K562 (cell line): ENCODE measurements at regions not wholly inside any gene's neighbourhood (a gene's known extent, or its start where the extent isn't known, plus 50 kb on each side); places are given as distances from the start of the nearest gene placed in this dataset.

Experiments used
- ATAC-seq: fragments of 200-7000 bp; cut with Tn5 transposase; 3 replicates; pipeline ENCODE4 v1.9.1; 2020; ENCODE audit warnings: moderate library complexity
- BruUV-seq: library from RNA; stranded (reverse); fragments of 400-500 nt; replicated peaks from 2 replicates; lab custom pipeline; 2021; lab: Mats Ljungman, UMichigan
- CTCF ChIA-PET: fragments of 300-600 bp; formaldehyde crosslinking; extraction: SDS; loops from one replicate; lab custom pipeline; 2021; ENCODE audit warnings: low intra/inter-chr PET ratio; lab: Yijun Ruan, JAX
- POLR2A ChIA-PET: fragments of 300-600, 350-650 bp; sonication (Branson Sonifier 250); formaldehyde crosslinking; extraction: SDS; loops from one replicate; lab custom pipeline; 2021; ENCODE audit warnings: antibody characterized with exemption, inconsistent platforms; lab: Yijun Ruan, JAX
- DNase-seq, 4 experiments: peaks; one replicate each; pipeline versions ENCODE4 v3.0.0 to v3.0.0-alpha.2; 2011 to 2018; ENCODE audit warnings: low spot score in 3 of 4, mixed read lengths in 3 of 4; ENCODE audit errors: extremely low read depth in 1 of 4
- FAIRE-seq: peaks from 2 replicates; lab custom pipeline; 2011; peaks lifted over from hg19 to GRCh38; lab: Jason Lieb, UNC
- H2AFZ ChIP-seq: 2 replicates; pipeline ENCODE4 v1.6.0; 2011; ENCODE audit warnings: low read depth, low read length, control low read depth, inconsistent platforms
- H3K27ac ChIP-seq: fragments of 200-600 bp; 3 replicates; pipeline ENCODE4 v1.8.0; 2011; ENCODE audit warnings: low read depth, mild to moderate bottlenecking, control low read depth, inconsistent platforms, low read length, moderate library complexity, mixed read lengths; ENCODE audit errors: extremely low read depth
- H3K27me3 ChIP-seq, 2 experiments: fragments of 300-600 bp in 1 of 2; 2 replicates in 1 of 2; 3 replicates in 1 of 2; pipeline versions ENCODE4 v1.6.0 to v1.8.0; 2011; ENCODE audit warnings: inconsistent platforms in 2 of 2, low read length in 2 of 2, mild to moderate bottlenecking in 1 of 2, mixed read lengths in 1 of 2, moderate library complexity in 1 of 2; ENCODE audit not compliant: control insufficient read depth in 2 of 2, insufficient read depth in 2 of 2
- H3K36me3 ChIP-seq: fragments of 300-600 bp; 3 replicates; pipeline ENCODE4 v1.8.0; 2011; ENCODE audit warnings: mild to moderate bottlenecking, low read length, inconsistent platforms; ENCODE audit not compliant: control insufficient read depth, insufficient read depth
- H3K4me1 ChIP-seq, 2 experiments: fragments of 200-600 bp in 1 of 2; replicated peaks in 1 of 2; 2 replicates in 1 of 2; 3 replicates in 1 of 2; pipeline versions ENCODE4 v1.5.1 to v1.8.0; 2011; ENCODE audit warnings: inconsistent platforms in 2 of 2, low read length in 2 of 2, mild to moderate bottlenecking in 1 of 2, mixed read lengths in 1 of 2, moderate library complexity in 1 of 2; ENCODE audit not compliant: control insufficient read depth in 2 of 2, insufficient read depth in 2 of 2
- H3K4me2 ChIP-seq: 2 replicates; pipeline ENCODE4 v1.6.1; 2011; ENCODE audit warnings: low read length, control low read depth, inconsistent platforms, mixed read lengths; ENCODE audit not compliant: insufficient read depth
- H3K4me3 ChIP-seq: fragments of 200-600 bp; sonication (generic), shearing (Covaris generic); 2 replicates; pipeline ENCODE4 v1.5.1; 2016; ENCODE audit warnings: control low read depth, inconsistent platforms
- H3K79me2 ChIP-seq: fragments of 200-600 bp; 3 replicates; pipeline ENCODE4 v1.8.0; 2011; ENCODE audit warnings: low read length, inconsistent platforms; ENCODE audit not compliant: control insufficient read depth, insufficient read depth
- H3K9ac ChIP-seq, 2 experiments: 2 replicates each; pipeline versions ENCODE4 v1.6.0 to v1.6.1; 2011; ENCODE audit warnings: low read depth in 2 of 2, low read length in 2 of 2, control low read depth in 1 of 2, inconsistent platforms in 1 of 2, mild to moderate bottlenecking in 1 of 2, mixed read lengths in 1 of 2; ENCODE audit not compliant: insufficient read depth in 1 of 2
- H3K9me1 ChIP-seq: one replicate; pipeline ENCODE4 v1.6.0; 2011; ENCODE audit warnings: inconsistent platforms, mild to moderate bottlenecking, low read length, moderate library complexity; ENCODE audit not compliant: control insufficient read depth, insufficient read depth
- H3K9me3 ChIP-seq: replicated peaks from 2 replicates; pipeline ENCODE4 v1.5.1; 2011; ENCODE audit warnings: low read depth, low read length, inconsistent platforms; ENCODE audit not compliant: control insufficient read depth, insufficient read depth
- H4K20me1 ChIP-seq: replicated peaks from 2 replicates; pipeline ENCODE4 v1.6.1; 2011; ENCODE audit warnings: low read length, inconsistent platforms, mixed read lengths; ENCODE audit not compliant: control insufficient read depth, insufficient read depth
- BRF1 ChIP-seq: IDR thresholded peaks from 3 replicates; pipeline ENCODE4 v1.6.1; 2011; ENCODE audit warnings: borderline replicate concordance, mild to moderate bottlenecking; ENCODE audit not compliant: insufficient read length; ENCODE audit errors: extremely low read depth
- E2F4 ChIP-seq: sonication (generic); formaldehyde crosslinking; IDR thresholded peaks from 2 replicates; pipeline ENCODE4 v1.8.0; 2022; ENCODE audit warnings: mild to moderate bottlenecking, low read depth, missing genetic modification reagents
- ELF2 ChIP-seq: fragments of 250-450 bp; sonication (Bioruptor Pico); IDR thresholded peaks from 2 replicates; pipeline ENCODE4 v1.5.0; 2021; ENCODE audit warnings: mild to moderate bottlenecking
- ERF ChIP-seq: fragments of 450-650 bp; formaldehyde crosslinking; IDR thresholded peaks from 2 replicates; pipeline ENCODE4 v1.4.0; 2020; ENCODE audit warnings: mild to moderate bottlenecking, mixed read lengths
- ETV6 ChIP-seq, 3 experiments: fragments of 150-350 bp in 1 of 3; sonication (generic) in 1 of 3; formaldehyde crosslinking in 1 of 3; IDR thresholded peaks; 2 replicates each; pipeline versions ENCODE4 v1.6.1 to v1.8.0; 2014 to 2022; ENCODE audit warnings: borderline replicate concordance in 2 of 3, low read depth in 2 of 3, antibody characterized with exemption in 1 of 3, low read length in 1 of 3, mild to moderate bottlenecking in 1 of 3, missing genetic modification reagents in 1 of 3
- EWSR1 ChIP-seq: fragments of 450-650 bp; IDR thresholded peaks from 2 replicates; pipeline ENCODE4 v1.6.1; 2018; ENCODE audit warnings: borderline replicate concordance, mild to moderate bottlenecking, low read depth, moderate library complexity; ENCODE audit not compliant: partially characterized antibody
- GMEB1 ChIP-seq: fragments of 250-450 bp; sonication (Bioruptor Pico); IDR thresholded peaks from 2 replicates; pipeline ENCODE4 v1.4.0; 2020; ENCODE audit warnings: mild to moderate bottlenecking
- HMGN3 ChIP-seq: IDR thresholded peaks from 2 replicates; pipeline ENCODE4 v1.6.1; 2011; ENCODE audit warnings: borderline replicate concordance, low read depth, mild to moderate bottlenecking, mixed read lengths, low read length; ENCODE audit not compliant: insufficient read length; ENCODE audit errors: extremely low read depth
- MBD2 ChIP-seq: sonication (generic); IDR thresholded peaks from 2 replicates; pipeline ENCODE4 v1.6.1; 2016; ENCODE audit warnings: low read depth, borderline replicate concordance
- NKRF ChIP-seq: fragments of 450-650 bp; IDR thresholded peaks from 2 replicates; pipeline ENCODE4 v1.6.1; 2016; ENCODE audit warnings: borderline replicate concordance
- RCOR1 ChIP-seq, 2 experiments: IDR thresholded peaks; 2 replicates each; pipeline ENCODE4 v1.6.1; 2012; ENCODE audit warnings: low read depth in 2 of 2, low read length in 2 of 2, borderline replicate concordance in 1 of 2, improper control_type of control experiment in 1 of 2
- SETDB1 ChIP-seq: IDR thresholded peaks from one replicate; pipeline ENCODE4 v1.6.1; 2012; ENCODE audit warnings: low read length, control low read depth, inconsistent platforms
- TAF9B ChIP-seq: fragments of 450-650 bp; IDR thresholded peaks from 2 replicates; pipeline ENCODE4 v1.6.1; 2018; ENCODE audit warnings: mild to moderate bottlenecking; ENCODE audit not compliant: partially characterized antibody
- ZNF3 ChIP-seq: fragments of 250-450 bp; sonication (Bioruptor Pico); IDR thresholded peaks from 2 replicates; pipeline ENCODE4 v1.5.0; 2021; ENCODE audit warnings: mild to moderate bottlenecking, moderate library complexity
- WGBS: fragments of 100-300 bp; shearing (Covaris generic); methylation state at CpG from one replicate; pipeline ENCODE4 v1.1.6; 2016; ENCODE audit warnings: low coverage, mixed read lengths; ENCODE audit not compliant: insufficient coverage; ENCODE audit errors: missing lambda C conversion rate; 5-methylcytosine and 5-hydroxymethylcytosine counted together
- in situ Hi-C: fragments of 300-500 bp; cut with MboI; formaldehyde crosslinking; loops from 4 replicates; pipeline ENCODE4 v1.15.0; 2018; ENCODE audit warnings: inconsistent platforms, mixed read lengths
- intact Hi-C: fragments of 100-400 bp; cut with micrococcal nuclease; formaldehyde crosslinking; loops from 2 replicates; pipeline ENCODE4 v1.14.2; 2022
- TF ChIP-seq, protein P1 (sequence below): fragments of 250-450 bp; sonication (Bioruptor Pico); IDR thresholded peaks from 2 replicates; pipeline ENCODE4 v1.4.0; 2020; ENCODE audit warnings: mild to moderate bottlenecking, moderate library complexity

DNA sequence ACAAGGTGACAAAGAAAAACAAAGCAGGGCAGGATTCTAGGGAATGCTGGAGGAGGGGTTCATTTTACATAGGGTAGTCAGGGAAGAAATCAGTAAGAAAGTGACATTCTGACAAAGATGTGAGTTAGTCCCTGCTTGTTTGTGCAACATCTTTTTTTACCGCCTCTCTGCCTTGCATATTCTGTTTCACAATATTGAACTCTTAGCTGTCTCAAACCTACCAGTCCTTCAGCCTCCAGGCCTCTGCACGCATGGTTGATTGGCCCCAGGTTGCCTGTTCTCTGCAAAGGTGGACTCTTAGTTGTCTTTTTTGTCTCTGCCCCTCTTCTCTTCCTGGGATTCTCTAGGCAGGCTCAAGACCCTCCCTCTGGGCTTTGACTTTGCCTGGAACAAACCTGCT, 152.2 kb upstream of the RUNX1 start (continued):
- no peak for TF ChIP-seq NKRF
- no peak for TF ChIP-seq RCOR1 (IDR thresholded peaks at IDR 0.05; ENCODE audit: borderline replicate concordance in 1 of 2, low read depth in 2 of 2, low read length in 2 of 2)
- TF ChIP-seq ERF (CRISPR knock-in tag): no peak
- no peak for TF ChIP-seq HMGN3

GRCh38 chr21:35199733-35200015, 150.6 kb upstream of the RUNX1 start:
- no peak overlapping the region for H3K27ac ChIP-seq
- H3K4me3 ChIP-seq: no peak overlapping the region
- DNase-seq (no peak), ATAC-seq (no peak), FAIRE-seq (no peak)
- H3K36me3 ChIP-seq: no peaks in the 10 kb centered on the region; the same call in 2 of the 3 replicates
- H3K27me3 ChIP-seq: no peaks in the 10 kb centered on the region
- no peaks in the 10 kb centered on the region for H3K9me1 ChIP-seq
- CTCF ChIA-PET: no interaction called here
- no peak overlapping the region for H3K4me2 ChIP-seq
- peaks cover 4 to 32% of the 10 kb centered on the region in 2 experiments; a peak in 4 of 5 replicates for H3K4me1 ChIP-seq
- H2AFZ ChIP-seq: no peak overlapping the region
- H3K9ac ChIP-seq: no peak overlapping the region
- POLR2A ChIA-PET: interaction anchor here (0.9 to 1.2 kb wide), 2 partner anchors 8 to 9 kb away, joined by 3 to 5 read pairs; no protein-coding TSS in a partner anchor
- in situ Hi-C loops: no loop called here
- no peaks in the 10 kb centered on the region for H3K79me2 ChIP-seq
- H4K20me1 ChIP-seq: no peaks in the 10 kb centered on the region
- no peaks in the 10 kb centered on the region for H3K9me3 ChIP-seq
- WGBS: 6% methylated on average over 1 of the region's 1 CpG
- BruUV-seq: no TSS peak
- intact Hi-C loops: loop anchor here (10.0 kb wide), 2 partner anchors 305 to 455 kb away; no protein-coding TSS in a partner anchor
- TF ChIP-seq EWSR1: no peak
- no peak for TF ChIP-seq BRF1
- TF ChIP-seq SETDB1: no peak
- TF ChIP-seq GMEB1 (CRISPR knock-in tag): no peak
- no peak for TF ChIP-seq MBD2
- no peak for TF ChIP-seq ETV6 (IDR thresholded peaks at IDR 0.05; ENCODE audit: borderline replicate concordance in 1 of 2, low read depth in 2 of 2, low read length in 1 of 2)
- TF ChIP-seq ETV6 (CRISPR knock-in tag; IDR thresholded peaks at IDR 0.05; ENCODE audit: borderline replicate concordance): no peak
- TF ChIP-seq ZNF3 (CRISPR knock-in tag): no peak
- no peak for TF ChIP-seq ELF2 (CRISPR knock-in tag)
- TF ChIP-seq, protein P1, sequence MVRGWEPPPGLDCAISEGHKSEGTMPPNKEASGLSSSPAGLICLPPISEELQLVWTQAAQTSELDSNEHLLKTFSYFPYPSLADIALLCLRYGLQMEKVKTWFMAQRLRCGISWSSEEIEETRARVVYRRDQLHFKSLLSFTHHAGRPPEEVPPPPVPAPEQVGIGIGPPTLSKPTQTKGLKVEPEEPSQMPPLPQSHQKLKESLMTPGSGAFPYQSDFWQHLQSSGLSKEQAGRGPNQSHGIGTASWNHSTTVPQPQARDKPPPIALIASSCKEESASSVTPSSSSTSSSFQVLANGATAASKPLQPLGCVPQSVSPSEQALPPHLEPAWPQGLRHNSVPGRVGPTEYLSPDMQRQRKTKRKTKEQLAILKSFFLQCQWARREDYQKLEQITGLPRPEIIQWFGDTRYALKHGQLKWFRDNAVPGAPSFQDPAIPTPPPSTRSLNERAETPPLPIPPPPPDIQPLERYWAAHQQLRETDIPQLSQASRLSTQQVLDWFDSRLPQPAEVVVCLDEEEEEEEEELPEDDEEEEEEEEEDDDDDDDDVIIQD (CRISPR knock-in tag): no peak
- no peak for TF ChIP-seq E2F4
- no peak for TF ChIP-seq TAF9B
